OCI-LY1 (cell line): ENCODE measurements at regions not wholly inside any gene's neighbourhood (a gene's known extent, or its start where the extent isn't known, plus 50 kb on each side); places are given as distances from the start of the nearest gene placed in this dataset.

ENCODE experiments used
- CTCF ChIP-seq: fragments of 200-600 bp; sonication (generic), shearing (Covaris generic); IDR thresholded peaks from 2 replicates; pipeline ENCODE4 v1.5.1; 2017; ENCODE audit warnings: mild to moderate bottlenecking, antibody characterized with exemption, low read length, moderate library complexity, mixed read lengths
- EZH2 ChIP-seq: fragments of 200-600 bp; sonication (generic), shearing (Covaris generic); IDR thresholded peaks from 2 replicates; pipeline ENCODE4 v1.8.0; 2017; ENCODE audit warnings: borderline replicate concordance, mixed run types, mild to moderate bottlenecking, antibody characterized with exemption, low read length, moderate library complexity, mixed read lengths

GRCh38 chr14:86050757-86051156, 520.8 kb downstream of the FLRT2 start:
- TF ChIP-seq CTCF = no peak
- no peak for TF ChIP-seq EZH2
